OCI-LY7 (cell line): ENCODE measurements at regions not wholly inside any gene's neighbourhood (a gene's known extent, or its start where the extent isn't known, plus 50 kb on each side); places are given as distances from the start of the nearest gene placed in this dataset.

Source experiments
- CTCF ChIP-seq: fragments of 200-600 bp; sonication (generic); conservative IDR thresholded peaks from 2 replicates; pipeline ENCODE4 v1.5.1; 2014; ENCODE audit warnings: mild to moderate bottlenecking, antibody characterized with exemption, low read length, moderate library complexity, mixed read lengths
- EZH2phosphoT487 ChIP-seq: fragments of 200-600 bp; sonication (generic); IDR thresholded peaks from 2 replicates; pipeline ENCODE4 v1.6.1; 2018; ENCODE audit warnings: low read depth, borderline replicate concordance, mild to moderate bottlenecking, mixed run types, antibody characterized with exemption, low read length, moderate library complexity, mixed read lengths

- TF ChIP-seq CTCF, result no peak
- TF ChIP-seq EZH2phosphoT487, result no peak
These were observed 107.8 kb upstream of the IL12B start for GRCh38 chr5:159438092-159438491.
